Mucosa of descending colon (tissue), 3 donors: ENCODE measurements at regions not wholly inside any gene's neighbourhood (a gene's known extent, or its start where the extent isn't known, plus 50 kb on each side); places are given as distances from the start of the nearest gene placed in this dataset.

Experiments used
- ATAC-seq: fragments of 200-7000 bp; cut with Tn5 transposase; one replicate; pipeline ENCODE4 v1.9.1; 2020; ENCODE audit warnings: mild to moderate bottlenecking, moderate library complexity
- DNase-seq, 3 donors: peaks; one replicate each; pipeline ENCODE4 v3.0.0-alpha.2; 2020
- H3K36me3 ChIP-seq: fragments of 200-600 bp; one replicate; pipeline ENCODE4 v1.8.0; 2021; ENCODE audit warnings: low read depth, mild to moderate bottlenecking
- H3K4me1 ChIP-seq: fragments of 200-600 bp; one replicate; pipeline ENCODE4 v1.8.0; 2021; ENCODE audit warnings: low read depth, mild to moderate bottlenecking
- H3K4me3 ChIP-seq: fragments of 200-600 bp; one replicate; pipeline ENCODE4 v1.8.0; 2021; ENCODE audit warnings: mild to moderate bottlenecking
- H3K9me3 ChIP-seq: fragments of 200-600 bp; one replicate; pipeline ENCODE4 v1.8.0; 2021; ENCODE audit warnings: mild to moderate bottlenecking
- intact Hi-C, 2 donors: fragments of 100-400 bp; cut with DNase I in 1 of 2; cut with micrococcal nuclease in 1 of 2; formaldehyde crosslinking; loops; one replicate each; pipeline versions ENCODE4 v1.11.0 to v1.11.1; 2022; cut with DNase I, micrococcal nuclease
- TF ChIP-seq, protein P1 (sequence below): fragments of 200-600 bp; IDR thresholded peaks from one replicate; pipeline ENCODE4 v1.8.0; 2022; ENCODE audit warnings: antibody characterized with exemption, mild to moderate bottlenecking
- donor health status: DM: no; HTN: no; CAD: no; lungs with moderate emphysema.
- donor health status: DM: no; HTN: no; CAD: no.
- donor health status: DM: no; HTN: yes; CAD: no.

GRCh38 chr20:56815796-56816195, 186.7 kb downstream of the TFAP2C start:
- no peaks in the 10 kb centered on the region for H3K9me3 ChIP-seq
- H3K4me3 ChIP-seq: no peak overlapping the region
- ATAC-seq (no peak), DNase-seq (no peak)
- no peaks in the 10 kb centered on the region for H3K4me1 ChIP-seq
- intact Hi-C loops: no loop called here
- H3K36me3 ChIP-seq: peaks cover 2% of the 10 kb centered on the region
- TF ChIP-seq, protein P1, sequence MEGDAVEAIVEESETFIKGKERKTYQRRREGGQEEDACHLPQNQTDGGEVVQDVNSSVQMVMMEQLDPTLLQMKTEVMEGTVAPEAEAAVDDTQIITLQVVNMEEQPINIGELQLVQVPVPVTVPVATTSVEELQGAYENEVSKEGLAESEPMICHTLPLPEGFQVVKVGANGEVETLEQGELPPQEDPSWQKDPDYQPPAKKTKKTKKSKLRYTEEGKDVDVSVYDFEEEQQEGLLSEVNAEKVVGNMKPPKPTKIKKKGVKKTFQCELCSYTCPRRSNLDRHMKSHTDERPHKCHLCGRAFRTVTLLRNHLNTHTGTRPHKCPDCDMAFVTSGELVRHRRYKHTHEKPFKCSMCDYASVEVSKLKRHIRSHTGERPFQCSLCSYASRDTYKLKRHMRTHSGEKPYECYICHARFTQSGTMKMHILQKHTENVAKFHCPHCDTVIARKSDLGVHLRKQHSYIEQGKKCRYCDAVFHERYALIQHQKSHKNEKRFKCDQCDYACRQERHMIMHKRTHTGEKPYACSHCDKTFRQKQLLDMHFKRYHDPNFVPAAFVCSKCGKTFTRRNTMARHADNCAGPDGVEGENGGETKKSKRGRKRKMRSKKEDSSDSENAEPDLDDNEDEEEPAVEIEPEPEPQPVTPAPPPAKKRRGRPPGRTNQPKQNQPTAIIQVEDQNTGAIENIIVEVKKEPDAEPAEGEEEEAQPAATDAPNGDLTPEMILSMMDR: no peak

- Histone ChIP-seq H3K4me1 (no peaks in the 10 kb centered on the region), H3K9me3 (no peaks in the 10 kb centered on the region), H3K36me3 (peaks cover 2% of the 10 kb centered on the region), H3K4me3 (no peak overlapping the region)
- intact Hi-C loops: no loop called here
- DNase-seq: no peak
- ATAC-seq: no peak
- TF ChIP-seq, protein P1: no peak
These were observed 187.2 kb downstream of the TFAP2C start for GRCh38 chr20:56816349-56816748.

- ATAC-seq: no peak
- Histone ChIP-seq H3K4me1 (no peaks in the 10 kb centered on the region), H3K4me3 (no peak overlapping the region), H3K36me3 (peaks cover 2% of the 10 kb centered on the region), H3K9me3 (no peaks in the 10 kb centered on the region)
- no peak for DNase-seq
- TF ChIP-seq, protein P1: no peak
- intact Hi-C loops: no loop called here
These were observed 188.9 kb downstream of the TFAP2C start for GRCh38 chr20:56817780-56818675.

DNA sequence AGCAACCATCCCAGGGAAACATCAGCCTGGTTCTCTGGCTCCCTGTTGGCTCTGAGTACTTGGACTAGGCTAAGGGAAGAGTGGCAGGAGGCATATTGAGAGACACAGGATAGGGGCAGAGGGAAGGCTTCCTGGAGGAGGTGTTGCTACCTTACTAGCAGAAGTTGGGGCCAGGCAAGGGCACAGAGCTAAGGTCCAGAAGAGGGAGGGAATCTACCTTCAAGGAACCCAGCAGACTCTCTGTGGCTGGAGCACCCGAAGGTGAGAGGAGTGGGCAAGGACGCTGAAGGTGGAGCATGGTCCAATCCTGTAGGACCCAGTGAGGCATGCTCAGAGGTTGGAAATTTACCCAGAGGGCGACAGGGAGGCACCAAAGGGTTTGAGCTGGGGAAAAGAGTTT, 191.9 kb downstream of the TFAP2C start:
- no peaks in the 10 kb centered on the region for H3K9me3 ChIP-seq

DNA sequence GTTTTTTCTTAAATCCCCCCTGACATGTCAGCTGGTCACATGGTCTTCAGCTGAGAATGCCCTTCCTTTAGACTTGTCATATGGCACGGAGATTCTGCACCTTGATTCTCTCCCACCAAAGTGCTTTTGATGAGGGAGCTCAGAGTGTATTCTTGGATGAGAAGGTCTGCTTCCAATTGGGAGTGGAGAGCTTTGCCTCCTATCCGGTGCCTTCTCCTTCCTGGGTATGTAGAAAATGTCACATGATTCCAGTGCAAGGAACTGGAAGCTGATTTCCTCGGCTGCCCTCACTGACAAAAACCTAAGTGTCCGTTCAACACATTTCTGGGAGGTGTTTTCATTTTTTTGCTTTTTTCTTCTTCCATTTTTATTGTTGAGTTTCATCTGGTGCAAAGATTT, 197.2 kb downstream of the TFAP2C start:
- Histone ChIP-seq H3K4me1 (no peaks in the 10 kb centered on the region), H3K9me3 (no peaks in the 10 kb centered on the region), H3K4me3 (no peak overlapping the region), H3K36me3 (no peaks in the 10 kb centered on the region)
- TF ChIP-seq, protein P1: no peak
- intact Hi-C loops: no loop called here
- ATAC-seq (no peak), DNase-seq (no peak)

More for the DNA sequence above, 191.9 kb downstream of the TFAP2C start:
- TF ChIP-seq, protein P1: no peak
- intact Hi-C loops: no loop called here
- no peak for DNase-seq
- no peak overlapping the region for H3K4me3 ChIP-seq
- no peaks in the 10 kb centered on the region for H3K4me1 ChIP-seq
- peaks cover 2% of the 10 kb centered on the region for H3K36me3 ChIP-seq
- ATAC-seq: no peak
